Caco-2 (cell line): ENCODE measurements at regions not wholly inside any gene's neighbourhood (a gene's known extent, or its start where the extent isn't known, plus 50 kb on each side); places are given as distances from the start of the nearest gene placed in this dataset.

ENCODE experiments used
- BruUV-seq: library from RNA; stranded (reverse); fragments of 400-500 nt; replicated peaks from 2 replicates; lab custom pipeline; 2021; lab: Mats Ljungman, UMichigan
- CTCF ChIA-PET: fragments of 300-600 bp; sonication (Branson Sonifier 250); formaldehyde crosslinking; loops from one replicate; lab custom pipeline; 2022; ENCODE audit warnings: antibody characterized with exemption; lab: Charles Lee
- POLR2A ChIA-PET: fragments of 300-600 bp; sonication (Branson Sonifier 250); formaldehyde crosslinking; loops from one replicate; lab custom pipeline; 2022; ENCODE audit warnings: antibody characterized with exemption; lab: Charles Lee
- DNase-seq, 2 experiments: peaks; one replicate each; pipeline versions ENCODE4 v3.0.0 to v3.0.0-alpha.2; 2020 to 2022
- H3K27me3 ChIP-seq: replicated peaks from 2 replicates; pipeline ENCODE4 v1.6.0; 2011; ENCODE audit warnings: low read length; ENCODE audit not compliant: control insufficient read depth, insufficient read depth
- H3K36me3 ChIP-seq: 2 replicates; pipeline ENCODE4 v1.5.1; 2011; ENCODE audit warnings: low read length; ENCODE audit not compliant: control insufficient read depth, insufficient read depth
- H3K4me1 ChIP-seq: fragments of 250-450 bp; sonication (Bioruptor Pico); 2 replicates; pipeline ENCODE4 v1.5.1; 2020; ENCODE audit warnings: mild to moderate bottlenecking
- H3K4me3 ChIP-seq: 2 replicates; pipeline ENCODE4 v1.5.1; 2011; ENCODE audit warnings: low read depth, mild to moderate bottlenecking, control low read depth, low read length
- H3K9me3 ChIP-seq: fragments of 250-450 bp; sonication (Bioruptor Pico); 2 replicates; pipeline ENCODE4 v1.5.1; 2020; ENCODE audit warnings: mild to moderate bottlenecking, moderate library complexity
- H3K27ac Mint-ChIP-seq: one replicate; pipeline ENCODE4 v1.8.0; 2022; ENCODE audit warnings: mixed read lengths; ENCODE audit not compliant: unreplicated experiment
- H3K27me3 Mint-ChIP-seq: one replicate; pipeline ENCODE4 v1.8.0; 2022; ENCODE audit warnings: mixed read lengths; ENCODE audit not compliant: insufficient read depth, unreplicated experiment
- H3K36me3 Mint-ChIP-seq: one replicate; pipeline ENCODE4 v1.8.0; 2022; ENCODE audit warnings: mild to moderate bottlenecking, mixed read lengths; ENCODE audit not compliant: insufficient read depth, unreplicated experiment
- H3K4me1 Mint-ChIP-seq: one replicate; pipeline ENCODE4 v1.8.0; 2022; ENCODE audit warnings: low read depth, mixed read lengths; ENCODE audit not compliant: unreplicated experiment
- H3K4me3 Mint-ChIP-seq: one replicate; pipeline ENCODE4 v1.8.0; 2022; ENCODE audit warnings: mild to moderate bottlenecking, moderate library complexity, mixed read lengths; ENCODE audit not compliant: unreplicated experiment
- H3K9me3 Mint-ChIP-seq: one replicate; pipeline ENCODE4 v1.8.0; 2022; ENCODE audit warnings: mixed read lengths; ENCODE audit not compliant: unreplicated experiment
- intact Hi-C: fragments of 100-400 bp; cut with micrococcal nuclease; formaldehyde crosslinking; loops from one replicate; pipeline ENCODE4 v1.10.0; 2022; ENCODE audit not compliant: unreplicated experiment
- TF ChIP-seq, protein P1 (sequence below), 2 experiments: fragments of 200-600 bp in 1 of 2; IDR thresholded peaks; 1 replicate in 1 of 2; 2 replicates in 1 of 2; pipeline versions ENCODE4 v1.5.1 to v1.8.0; 2011 to 2022; ENCODE audit warnings: antibody characterized with exemption in 1 of 2, control low read depth in 1 of 2, inconsistent platforms in 1 of 2, low read depth in 1 of 2, low read length in 1 of 2, mild to moderate bottlenecking in 1 of 2, moderate library complexity in 1 of 2; ENCODE audit not compliant: insufficient read depth in 1 of 2, severe bottlenecking in 1 of 2, unreplicated experiment in 1 of 2

DNA sequence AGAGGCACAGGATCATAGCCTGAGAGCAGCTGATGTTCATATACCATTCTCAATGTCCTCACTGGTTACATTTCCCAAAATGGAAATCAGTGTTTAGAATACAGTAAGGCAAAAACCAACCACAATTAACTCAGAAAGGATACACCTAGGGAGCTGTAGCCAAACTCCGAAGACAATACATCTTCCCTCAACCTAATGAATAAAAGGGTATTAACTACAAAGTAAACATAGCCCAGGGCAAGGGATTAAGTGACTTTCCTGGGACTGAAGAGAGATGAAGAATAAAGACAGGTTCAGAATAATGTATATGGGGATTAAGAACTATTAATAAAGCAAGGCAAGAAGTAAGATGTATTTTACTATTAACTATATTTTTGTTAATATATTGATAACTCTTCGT, 79.5 kb downstream of the RPS29 start:
- no TSS peak for BruUV-seq
- TF ChIP-seq, protein P1, sequence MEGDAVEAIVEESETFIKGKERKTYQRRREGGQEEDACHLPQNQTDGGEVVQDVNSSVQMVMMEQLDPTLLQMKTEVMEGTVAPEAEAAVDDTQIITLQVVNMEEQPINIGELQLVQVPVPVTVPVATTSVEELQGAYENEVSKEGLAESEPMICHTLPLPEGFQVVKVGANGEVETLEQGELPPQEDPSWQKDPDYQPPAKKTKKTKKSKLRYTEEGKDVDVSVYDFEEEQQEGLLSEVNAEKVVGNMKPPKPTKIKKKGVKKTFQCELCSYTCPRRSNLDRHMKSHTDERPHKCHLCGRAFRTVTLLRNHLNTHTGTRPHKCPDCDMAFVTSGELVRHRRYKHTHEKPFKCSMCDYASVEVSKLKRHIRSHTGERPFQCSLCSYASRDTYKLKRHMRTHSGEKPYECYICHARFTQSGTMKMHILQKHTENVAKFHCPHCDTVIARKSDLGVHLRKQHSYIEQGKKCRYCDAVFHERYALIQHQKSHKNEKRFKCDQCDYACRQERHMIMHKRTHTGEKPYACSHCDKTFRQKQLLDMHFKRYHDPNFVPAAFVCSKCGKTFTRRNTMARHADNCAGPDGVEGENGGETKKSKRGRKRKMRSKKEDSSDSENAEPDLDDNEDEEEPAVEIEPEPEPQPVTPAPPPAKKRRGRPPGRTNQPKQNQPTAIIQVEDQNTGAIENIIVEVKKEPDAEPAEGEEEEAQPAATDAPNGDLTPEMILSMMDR (IDR thresholded peaks at IDR 0.05; ENCODE audit: insufficient read depth in 1 of 2, low read depth in 1 of 2, low read length in 1 of 2, severe bottlenecking in 1 of 2, unreplicated experiment in 1 of 2), result no peak
- H3K36me3 ChIP-seq, result no peaks in the 10 kb centered on the region
- H3K36me3 Mint-ChIP-seq, result peaks cover 8% of the 10 kb centered on the region
- H3K27me3 Mint-ChIP-seq, result no peaks in the 10 kb centered on the region
- ChIA-PET CTCF (no interaction called here), POLR2A (no interaction called here)
- H3K27ac Mint-ChIP-seq, result peak overlapping the region; percentile 95
- H3K27me3 ChIP-seq, result no peaks in the 10 kb centered on the region
- DNase-seq, result no peak
- H3K4me3 Mint-ChIP-seq, result no peak overlapping the region
- intact Hi-C loops, result no loop called here
- H3K9me3 ChIP-seq, result peaks cover 5% of the 10 kb centered on the region; the same call in 1 of the 2 replicates
- H3K4me1 Mint-ChIP-seq, result peaks cover 35% of the 10 kb centered on the region
- peaks cover 44% of the 10 kb centered on the region for H3K9me3 Mint-ChIP-seq
- H3K4me1 ChIP-seq, result peaks cover 42% of the 10 kb centered on the region
- H3K4me3 ChIP-seq, result no peak overlapping the region

DNA sequence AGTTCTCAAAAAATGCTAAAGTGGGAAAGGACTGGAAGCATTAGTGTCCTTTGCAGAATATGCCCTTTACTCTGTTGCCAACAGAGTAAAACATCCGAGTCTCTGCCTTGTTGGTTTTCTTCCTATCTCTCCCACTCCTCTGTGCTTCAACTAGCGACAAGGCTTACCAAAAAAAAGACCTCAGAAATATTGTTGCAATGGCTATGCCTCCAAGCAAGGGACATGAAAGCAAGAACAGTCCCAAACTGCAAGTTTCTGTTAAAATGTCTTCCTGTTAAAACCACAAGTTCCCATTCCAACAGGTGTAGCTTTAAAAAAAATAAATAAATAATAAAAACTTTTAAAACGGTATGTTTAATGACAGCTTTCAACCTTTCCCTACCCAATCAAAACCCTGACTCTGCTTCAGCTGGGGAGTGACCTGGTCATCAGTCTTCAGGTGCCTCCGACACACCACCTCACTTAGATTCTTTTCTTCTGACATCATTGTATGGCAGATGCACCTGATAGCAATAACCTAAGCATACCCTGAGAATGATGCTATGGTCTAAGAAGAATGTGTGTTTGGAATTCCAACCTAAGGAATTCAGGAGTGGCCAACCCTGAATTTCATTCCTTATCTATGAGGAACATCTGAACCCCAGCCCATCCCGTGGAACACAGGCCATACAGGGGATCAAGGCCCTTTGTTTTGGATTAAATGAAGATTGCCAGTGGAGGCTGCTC, 81.0 kb downstream of the RPS29 start:
- H3K36me3 Mint-ChIP-seq, result peaks cover 8% of the 10 kb centered on the region

DNA sequence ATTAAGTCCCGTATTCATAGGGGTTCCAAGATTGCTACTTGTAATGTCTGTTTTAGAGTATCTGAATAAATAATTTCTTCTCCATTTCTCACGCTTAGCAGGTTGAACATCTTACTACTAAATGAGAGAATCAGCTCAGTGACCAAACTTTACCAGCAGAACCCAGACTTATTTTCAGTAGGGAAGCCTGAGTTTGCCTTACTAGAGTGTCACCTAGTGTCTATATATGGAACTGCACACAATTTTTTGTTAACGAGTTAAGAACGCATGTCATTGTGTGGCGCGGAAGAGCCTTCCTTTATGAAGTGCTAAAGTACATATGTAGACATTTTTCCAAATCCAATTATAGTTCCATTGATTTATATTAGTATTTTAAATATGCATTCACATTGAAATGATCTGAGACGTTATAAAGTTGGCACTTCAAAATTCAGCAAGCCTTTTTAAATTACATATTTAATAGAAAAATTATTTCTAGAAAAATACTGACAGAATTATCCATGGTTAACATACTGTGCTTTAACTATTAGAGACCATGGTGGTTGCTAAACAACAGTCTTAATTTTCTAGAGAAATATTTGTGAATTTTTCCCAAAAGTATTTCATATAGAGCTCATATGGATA, 88.3 kb downstream of the RPS29 start:
- Mint-ChIP-seq H3K27ac (no peak overlapping the region), H3K4me3 (no peak overlapping the region), H3K4me1 (peaks cover 13% of the 10 kb centered on the region), H3K9me3 (no peaks in the 10 kb centered on the region), H3K27me3 (no peaks in the 10 kb centered on the region), H3K36me3 (no peaks in the 10 kb centered on the region)
- BruUV-seq, result no TSS peak
- Histone ChIP-seq H3K36me3 (no peaks in the 10 kb centered on the region), H3K9me3 (no peaks in the 10 kb centered on the region), H3K4me3 (no peak overlapping the region), H3K4me1 (no peaks in the 10 kb centered on the region), H3K27me3 (no peaks in the 10 kb centered on the region)
- CTCF ChIA-PET, result interaction anchor here (0.6 to 4.9 kb wide), 7 partner anchors 19 to 88 kb away, joined by 3 to 102 read pairs (median 6); partner anchors contain the start of gene RPS29
- POLR2A ChIA-PET, result interaction anchor here (1.0 kb wide), 1 partner anchor 36 kb away, joined by 4 read pairs; no protein-coding TSS in a partner anchor
- peak in 1 of 2 experiments; percentile 69 for DNase-seq
- intact Hi-C loops, result loop anchor here (1.0 to 2.0 kb wide), 2 partner anchors 19 to 36 kb away; no protein-coding TSS in a partner anchor
- TF ChIP-seq, protein P1 (IDR thresholded peaks at IDR 0.05; ENCODE audit: insufficient read depth in 1 of 2, low read depth in 1 of 2, low read length in 1 of 2, severe bottlenecking in 1 of 2, unreplicated experiment in 1 of 2), result peak; percentile 74 to 84

More for the DNA sequence above, 81.0 kb downstream of the RPS29 start:
- TF ChIP-seq, protein P1 (IDR thresholded peaks at IDR 0.05; ENCODE audit: insufficient read depth in 1 of 2, low read depth in 1 of 2, low read length in 1 of 2, severe bottlenecking in 1 of 2, unreplicated experiment in 1 of 2), result no peak
- peaks cover 37% of the 10 kb centered on the region for H3K4me1 Mint-ChIP-seq
- intact Hi-C loops, result loop anchor here (1.0 to 2.0 kb wide), 3 partner anchors 27 to 81 kb away; partner anchors contain the start of gene RPS29
- H3K36me3 ChIP-seq, result no peaks in the 10 kb centered on the region
- peaks cover 43% of the 10 kb centered on the region for H3K9me3 Mint-ChIP-seq
- ChIA-PET CTCF (interaction anchor here (0.9 to 1.1 kb wide), 2 partner anchors 43 to 46 kb away, joined by 3 to 6 read pairs; no protein-coding TSS in a partner anchor), POLR2A (interaction anchor here (0.6 kb wide), 1 partner anchor 462 kb away, joined by 8 read pairs; no protein-coding TSS in a partner anchor)
- no peaks in the 10 kb centered on the region for H3K27me3 ChIP-seq
- H3K27me3 Mint-ChIP-seq, result no peaks in the 10 kb centered on the region
- no peak overlapping the region for H3K4me3 ChIP-seq
- peaks cover 5% of the 10 kb centered on the region; the same call in 1 of the 2 replicates for H3K9me3 ChIP-seq
- DNase-seq, result peak; percentile 83 to 86
- peaks cover 42% of the 10 kb centered on the region for H3K4me1 ChIP-seq
- peak overlapping the region; percentile 95 for H3K27ac Mint-ChIP-seq
- H3K4me3 Mint-ChIP-seq, result peak overlapping the region; percentile 52
- BruUV-seq, result TSS peak; percentile 99
